PC-3 (cell line): ENCODE measurements at regions not wholly inside any gene's neighbourhood (a gene's known extent, or its start where the extent isn't known, plus 50 kb on each side); places are given as distances from the start of the nearest gene placed in this dataset.

ENCODE experiments used
- CTCF ChIP-seq: fragments of 300-600 bp; sonication (generic); conservative IDR thresholded peaks from 2 replicates; pipeline ENCODE4 v1.5.1; 2017; ENCODE audit warnings: antibody characterized with exemption, low read depth, mild to moderate bottlenecking, low read length
- EZH2 ChIP-seq: fragments of 300-600 bp; sonication (generic); IDR thresholded peaks from one replicate; pipeline ENCODE4 v1.6.1; 2017; ENCODE audit warnings: antibody characterized with exemption, mild to moderate bottlenecking, low read length; ENCODE audit not compliant: unreplicated experiment
- EZH2phosphoT487 ChIP-seq: fragments of 300-600 bp; sonication (generic); IDR thresholded peaks from 2 replicates; pipeline ENCODE4 v1.6.1; 2018; ENCODE audit warnings: mild to moderate bottlenecking, antibody characterized with exemption, low read length, borderline replicate concordance

- no peak for TF ChIP-seq CTCF
- TF ChIP-seq EZH2phosphoT487: no peak
- no peak for TF ChIP-seq EZH2
Observed at GRCh38 chr18:1370552-1370951, 465.9 kb downstream of the ADCYAP1 start.
